OCI-LY1 (cell line): ENCODE measurements at regions not wholly inside any gene's neighbourhood (a gene's known extent, or its start where the extent isn't known, plus 50 kb on each side); places are given as distances from the start of the nearest gene placed in this dataset.

Experiments
- CTCF ChIP-seq: fragments of 200-600 bp; sonication (generic), shearing (Covaris generic); IDR thresholded peaks from 2 replicates; pipeline ENCODE4 v1.5.1; 2017; ENCODE audit warnings: mild to moderate bottlenecking, antibody characterized with exemption, low read length, moderate library complexity, mixed read lengths
- EZH2 ChIP-seq: fragments of 200-600 bp; sonication (generic), shearing (Covaris generic); IDR thresholded peaks from 2 replicates; pipeline ENCODE4 v1.8.0; 2017; ENCODE audit warnings: borderline replicate concordance, mixed run types, mild to moderate bottlenecking, antibody characterized with exemption, low read length, moderate library complexity, mixed read lengths

DNA sequence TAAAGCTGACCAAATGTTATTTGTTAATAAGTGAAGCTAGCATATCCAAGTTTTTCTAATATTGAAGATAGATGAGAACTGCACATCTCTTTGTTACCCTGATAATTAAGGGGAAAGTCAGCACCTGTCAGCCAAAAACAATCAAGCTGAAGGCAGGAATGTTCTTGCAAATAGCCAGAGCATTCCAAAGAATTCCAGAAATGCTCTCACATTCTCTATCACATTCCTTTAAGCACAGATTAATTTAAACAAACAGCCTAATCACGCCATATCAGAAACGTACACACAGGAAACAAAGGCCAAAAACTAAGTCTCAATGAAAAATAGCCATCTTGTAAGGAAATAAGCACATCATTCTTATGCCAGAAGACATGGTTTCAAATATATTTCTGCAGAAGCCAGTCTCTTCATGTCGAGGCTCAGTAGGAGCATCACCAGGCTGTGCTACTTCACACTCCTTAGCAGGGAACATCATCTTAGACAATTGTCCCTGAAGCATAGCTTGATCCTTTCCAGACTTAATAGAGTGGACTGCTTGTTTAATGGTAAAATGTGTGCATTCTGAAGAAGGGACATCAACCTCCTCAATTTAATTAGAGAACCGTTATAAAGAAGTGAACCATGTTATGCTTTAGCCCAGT is 252.9 kb upstream of the TTC29 start:
- TF ChIP-seq CTCF (no peak), EZH2 (no peak)
